ENCODE measurements at regions not wholly inside any gene's neighbourhood (a gene's known extent, or its start where the extent isn't known, plus 50 kb on each side); places are given as distances from the start of the nearest gene placed in this dataset.
"Not testable (repeated sequence)": the region's sequence is repeated elsewhere in the genome, so short reads cannot be mapped to it uniquely, and the experiment has no call there.

GRCh38 chr9:119905724-119906123, 536.5 kb upstream of the BRINP1 start:
- Mint-ChIP-seq H3K9me3 (peaks cover 7% of the 10 kb centered on the region), H3K4me1 (ENCODE audit: low read depth) (no peaks in the 10 kb centered on the region), H3K27me3 (ENCODE audit: low read depth) (peaks cover 4% of the 10 kb centered on the region), H3K4me3 (no peak overlapping the region), H3K36me3 (ENCODE audit: low read depth) (no peaks in the 10 kb centered on the region), H3K27ac (no peak overlapping the region)
- DNase-seq: no peak
- CTCF ChIA-PET: no interaction called here
- intact Hi-C loops (cut with micrococcal nuclease): no loop called here

- no peaks in the 10 kb centered on the region for H3K4me1 Mint-ChIP-seq (ENCODE audit: low read depth)
- H3K27ac Mint-ChIP-seq: no peak overlapping the region
- CTCF ChIA-PET: no interaction called here
Observed at GRCh38 chr9:119903851-119904250, 534.6 kb upstream of the BRINP1 start.

GRCh38 chr9:119902611-119903010, 533.4 kb upstream of the BRINP1 start:
- H3K4me1 Mint-ChIP-seq (ENCODE audit: low read depth): no peaks in the 10 kb centered on the region
- no peak overlapping the region for H3K4me3 Mint-ChIP-seq
- intact Hi-C loops (cut with micrococcal nuclease): no loop called here
- CTCF ChIA-PET: no interaction called here
- H3K27me3 Mint-ChIP-seq (ENCODE audit: low read depth): peaks cover 4% of the 10 kb centered on the region
- H3K27ac Mint-ChIP-seq: no peak overlapping the region
- H3K9me3 Mint-ChIP-seq: peaks cover 1% of the 10 kb centered on the region
- H3K36me3 Mint-ChIP-seq (ENCODE audit: low read depth): no peaks in the 10 kb centered on the region
- no peak for DNase-seq

More at GRCh38 chr9:119903851-119904250, 534.6 kb upstream of the BRINP1 start:
- Mint-ChIP-seq H3K36me3 (ENCODE audit: low read depth) (no peaks in the 10 kb centered on the region), H3K4me3 (no peak overlapping the region), H3K9me3 (peaks cover 7% of the 10 kb centered on the region), H3K27me3 (ENCODE audit: low read depth) (peaks cover 4% of the 10 kb centered on the region)
- no peak for DNase-seq
- intact Hi-C loops (cut with micrococcal nuclease): no loop called here

- no peaks in the 10 kb centered on the region for H3K9me3 Mint-ChIP-seq
- intact Hi-C loops (cut with micrococcal nuclease): no loop called here
- DNase-seq: no peak
- H3K4me1 Mint-ChIP-seq (ENCODE audit: low read depth): no peaks in the 10 kb centered on the region
- no peak overlapping the region for H3K4me3 Mint-ChIP-seq
- H3K36me3 Mint-ChIP-seq (ENCODE audit: low read depth): no peaks in the 10 kb centered on the region
- H3K27me3 Mint-ChIP-seq (ENCODE audit: low read depth): no peaks in the 10 kb centered on the region
- CTCF ChIA-PET: no interaction called here
- no peak overlapping the region for H3K27ac Mint-ChIP-seq
Observed at GRCh38 chr9:119898316-119898715, 529.1 kb upstream of the BRINP1 start.

- intact Hi-C loops (cut with micrococcal nuclease): no loop called here
- Mint-ChIP-seq H3K9me3 (no peaks in the 10 kb centered on the region), H3K4me1 (ENCODE audit: low read depth) (no peaks in the 10 kb centered on the region), H3K4me3 (no peak overlapping the region), H3K36me3 (ENCODE audit: low read depth) (no peaks in the 10 kb centered on the region), H3K27me3 (ENCODE audit: low read depth) (no peaks in the 10 kb centered on the region), H3K27ac (no peak overlapping the region)
- CTCF ChIA-PET: no interaction called here
- DNase-seq: no peak
Observed at GRCh38 chr9:119884438-119884837, 515.2 kb upstream of the BRINP1 start.

- no peak for DNase-seq
- Mint-ChIP-seq H3K9me3 (no peaks in the 10 kb centered on the region), H3K4me3 (no peak overlapping the region), H3K27ac (no peak overlapping the region), H3K36me3 (ENCODE audit: low read depth) (no peaks in the 10 kb centered on the region), H3K4me1 (ENCODE audit: low read depth) (no peaks in the 10 kb centered on the region), H3K27me3 (ENCODE audit: low read depth) (no peaks in the 10 kb centered on the region)
- CTCF ChIA-PET: no interaction called here
- intact Hi-C loops (cut with micrococcal nuclease): no loop called here
Observed at GRCh38 chr9:119881898-119882297, 512.7 kb upstream of the BRINP1 start.

- CTCF ChIA-PET: no interaction called here
- intact Hi-C loops (cut with micrococcal nuclease): no loop called here
- H3K36me3 Mint-ChIP-seq (ENCODE audit: low read depth): no peaks in the 10 kb centered on the region
- no peaks in the 10 kb centered on the region for H3K4me1 Mint-ChIP-seq (ENCODE audit: low read depth)
- H3K27ac Mint-ChIP-seq: no peak overlapping the region
- H3K27me3 Mint-ChIP-seq (ENCODE audit: low read depth): no peaks in the 10 kb centered on the region
- H3K4me3 Mint-ChIP-seq: no peak overlapping the region
- no peak for DNase-seq
- no peaks in the 10 kb centered on the region for H3K9me3 Mint-ChIP-seq
Observed at GRCh38 chr9:119880361-119880760, 511.1 kb upstream of the BRINP1 start.

GRCh38 chr9:119877306-119877705, 508.1 kb upstream of the BRINP1 start:
- intact Hi-C loops (cut with micrococcal nuclease): no loop called here
- H3K4me3 Mint-ChIP-seq: no peak overlapping the region
- H3K27ac Mint-ChIP-seq: no peak overlapping the region
- DNase-seq: no peak
- CTCF ChIA-PET: no interaction called here
- no peaks in the 10 kb centered on the region for H3K27me3 Mint-ChIP-seq (ENCODE audit: low read depth)
- H3K36me3 Mint-ChIP-seq (ENCODE audit: low read depth): no peaks in the 10 kb centered on the region
- no peaks in the 10 kb centered on the region for H3K4me1 Mint-ChIP-seq (ENCODE audit: low read depth)
- no peaks in the 10 kb centered on the region for H3K9me3 Mint-ChIP-seq

GRCh38 chr9:119873877-119874276, 504.6 kb upstream of the BRINP1 start:
- CTCF ChIA-PET: no interaction called here
- intact Hi-C loops (cut with micrococcal nuclease): no loop called here
- no peaks in the 10 kb centered on the region for H3K9me3 Mint-ChIP-seq
- H3K36me3 Mint-ChIP-seq (ENCODE audit: low read depth): no peaks in the 10 kb centered on the region
- H3K27ac Mint-ChIP-seq: no peak overlapping the region
- H3K27me3 Mint-ChIP-seq (ENCODE audit: low read depth): no peaks in the 10 kb centered on the region
- no peak for DNase-seq
- H3K4me1 Mint-ChIP-seq (ENCODE audit: low read depth): no peaks in the 10 kb centered on the region
- no peak overlapping the region for H3K4me3 Mint-ChIP-seq

- not testable (repeated sequence) for H3K27me3 Mint-ChIP-seq (ENCODE audit: low read depth); H3K4me1 Mint-ChIP-seq (ENCODE audit: low read depth)
Observed at GRCh38 chr9:119870251-119870650, 501.0 kb upstream of the BRINP1 start.

GRCh38 chr9:119868694-119869093, 499.5 kb upstream of the BRINP1 start:
- H3K27ac Mint-ChIP-seq: no peak overlapping the region
- no peak for DNase-seq
- no peak overlapping the region for H3K4me3 Mint-ChIP-seq
- peaks cover 2% of the 10 kb centered on the region for H3K27me3 Mint-ChIP-seq (ENCODE audit: low read depth)
- H3K9me3 Mint-ChIP-seq: peaks cover 2% of the 10 kb centered on the region
- H3K36me3 Mint-ChIP-seq (ENCODE audit: low read depth): no peaks in the 10 kb centered on the region
- H3K4me1 Mint-ChIP-seq (ENCODE audit: low read depth): no peaks in the 10 kb centered on the region
- intact Hi-C loops (cut with micrococcal nuclease): no loop called here
- CTCF ChIA-PET: no interaction called here

More at GRCh38 chr9:119870251-119870650, 501.0 kb upstream of the BRINP1 start:
- H3K27ac Mint-ChIP-seq; H3K36me3 Mint-ChIP-seq (ENCODE audit: low read depth); H3K9me3 Mint-ChIP-seq; H3K4me3 Mint-ChIP-seq; DNase-seq; intact Hi-C loops (cut with micrococcal nuclease): not testable (repeated sequence)
- CTCF ChIA-PET: interaction anchor here (0.6 kb wide), 1 partner anchor 159 kb away, joined by 3 read pairs; no protein-coding TSS in a partner anchor

- Mint-ChIP-seq H3K36me3 (ENCODE audit: low read depth) (no peaks in the 10 kb centered on the region), H3K27ac (no peak overlapping the region), H3K9me3 (no peaks in the 10 kb centered on the region), H3K27me3 (ENCODE audit: low read depth) (peaks cover 7% of the 10 kb centered on the region), H3K4me1 (ENCODE audit: low read depth) (no peaks in the 10 kb centered on the region), H3K4me3 (no peak overlapping the region)
- CTCF ChIA-PET: no interaction called here
- DNase-seq: no peak
- intact Hi-C loops (cut with micrococcal nuclease): no loop called here
Observed at GRCh38 chr9:119861842-119862241, 492.6 kb upstream of the BRINP1 start.

GRCh38 chr9:119859128-119859527, 489.9 kb upstream of the BRINP1 start:
- peaks cover 7% of the 10 kb centered on the region for H3K27me3 Mint-ChIP-seq (ENCODE audit: low read depth)
- CTCF ChIA-PET: no interaction called here

GRCh38 chr9:119853126-119853525, 483.9 kb upstream of the BRINP1 start:
- intact Hi-C loops (cut with micrococcal nuclease): no loop called here
- no peak for DNase-seq
- Mint-ChIP-seq H3K4me1 (ENCODE audit: low read depth) (no peaks in the 10 kb centered on the region), H3K27me3 (ENCODE audit: low read depth) (peaks cover 6% of the 10 kb centered on the region), H3K9me3 (no peaks in the 10 kb centered on the region), H3K27ac (no peak overlapping the region), H3K36me3 (ENCODE audit: low read depth) (no peaks in the 10 kb centered on the region), H3K4me3 (no peak overlapping the region)
- CTCF ChIA-PET: interaction anchor here (0.7 to 1.0 kb wide), 2 partner anchors 10 to 186 kb away, joined by 3 to 4 read pairs; no protein-coding TSS in a partner anchor

More at GRCh38 chr9:119859128-119859527, 489.9 kb upstream of the BRINP1 start:
- H3K4me1 Mint-ChIP-seq (ENCODE audit: low read depth): no peaks in the 10 kb centered on the region
- no peak for DNase-seq
- H3K27ac Mint-ChIP-seq: no peak overlapping the region
- H3K9me3 Mint-ChIP-seq: no peaks in the 10 kb centered on the region
- intact Hi-C loops (cut with micrococcal nuclease): no loop called here
- no peaks in the 10 kb centered on the region for H3K36me3 Mint-ChIP-seq (ENCODE audit: low read depth)
- H3K4me3 Mint-ChIP-seq: no peak overlapping the region
